IMR-90 (cell line): ENCODE measurements at regions not wholly inside any gene's neighbourhood (a gene's known extent, or its start where the extent isn't known, plus 50 kb on each side); places are given as distances from the start of the nearest gene placed in this dataset.

Experiments
- ATAC-seq: fragments of 200-7000 bp; cut with Tn5 transposase; 2 replicates; pipeline ENCODE4 v1.9.1; 2020; ENCODE audit warnings: low read depth, mild to moderate bottlenecking, moderate library complexity
- BruUV-seq: library from RNA; stranded (reverse); fragments of 400-500 nt; replicated peaks from 2 replicates; lab custom pipeline; 2021; lab: Mats Ljungman, UMichigan
- CTCF ChIA-PET: fragments of 300-600 bp; formaldehyde crosslinking; extraction: SDS; loops from one replicate; lab custom pipeline; 2021; ENCODE audit warnings: antibody characterized with exemption; lab: Yijun Ruan, JAX
- POLR2A ChIA-PET: fragments of 300-600 bp; sonication (Branson Sonifier 250); formaldehyde crosslinking; loops from one replicate; lab custom pipeline; 2022; ENCODE audit warnings: antibody characterized with exemption; ENCODE audit not compliant: unreplicated experiment; lab: Charles Lee
- DNase-seq: peaks from one replicate; pipeline ENCODE4 v3.0.0; 2013
- H2AFZ ChIP-seq: replicated peaks from 2 replicates; pipeline ENCODE3; 2013; ENCODE audit warnings: low read length, mild to moderate bottlenecking; ENCODE audit not compliant: poor library complexity
- H2AK5ac ChIP-seq: 2 replicates; pipeline ENCODE4 v1.6.1; 2013; ENCODE audit warnings: low read depth, low read length, inconsistent platforms
- H2AK9ac ChIP-seq: replicated peaks from 2 replicates; pipeline ENCODE3; 2013; ENCODE audit warnings: mild to moderate bottlenecking, low read depth, low read length, moderate library complexity; ENCODE audit not compliant: poor library complexity
- H2BK120ac ChIP-seq: 2 replicates; pipeline ENCODE4 v1.6.1; 2013; ENCODE audit warnings: low read depth, low read length, inconsistent platforms
- H2BK15ac ChIP-seq: 3 replicates; pipeline ENCODE4 v1.6.1; 2013; ENCODE audit warnings: low read depth, low read length, inconsistent platforms
- H2BK20ac ChIP-seq: 2 replicates; pipeline ENCODE4 v1.6.1; 2013; ENCODE audit warnings: low read depth, mild to moderate bottlenecking, inconsistent platforms, low read length, moderate library complexity
- H2BK5ac ChIP-seq: 2 replicates; pipeline ENCODE4 v1.6.1; 2013; ENCODE audit warnings: mild to moderate bottlenecking, low read depth, low read length, inconsistent platforms; ENCODE audit not compliant: poor library complexity, severe bottlenecking
- H3K14ac ChIP-seq: replicated peaks from 2 replicates; pipeline ENCODE4 v1.6.1; 2013; ENCODE audit warnings: low read depth, low read length, inconsistent platforms
- H3K18ac ChIP-seq: 2 replicates; pipeline ENCODE4 v1.6.1; 2013; ENCODE audit warnings: low read depth, low read length, control low read depth
- H3K23ac ChIP-seq: 2 replicates; pipeline ENCODE4 v1.6.1; 2013; ENCODE audit warnings: low read depth, low read length, inconsistent platforms
- H3K27ac ChIP-seq: 2 replicates; pipeline ENCODE4 v1.5.1; 2013; ENCODE audit warnings: mild to moderate bottlenecking, control low read depth, low read length; ENCODE audit not compliant: insufficient read depth
- H3K27me3 ChIP-seq: 2 replicates; pipeline ENCODE4 v1.6.1; 2013; ENCODE audit warnings: low read length; ENCODE audit not compliant: control insufficient read depth, insufficient read depth
- H3K36me3 ChIP-seq: 2 replicates; pipeline ENCODE4 v1.6.1; 2013; ENCODE audit warnings: low read length, mixed read lengths; ENCODE audit not compliant: control insufficient read depth, insufficient read depth
- H3K4ac ChIP-seq: 2 replicates; pipeline ENCODE4 v1.6.1; 2013; ENCODE audit warnings: low read depth, low read length, inconsistent platforms
- H3K4me1 ChIP-seq: 2 replicates; pipeline ENCODE4 v1.6.1; 2013; ENCODE audit warnings: low read length, mixed read lengths; ENCODE audit not compliant: control insufficient read depth, insufficient read depth
- H3K4me2 ChIP-seq: 2 replicates; pipeline ENCODE4 v1.6.1; 2013; ENCODE audit warnings: low read depth, mild to moderate bottlenecking, control low read depth, low read length, moderate library complexity
- H3K4me3 ChIP-seq: 2 replicates; pipeline ENCODE4 v1.5.1; 2013; ENCODE audit warnings: low read depth, mild to moderate bottlenecking, control low read depth, low read length, moderate library complexity; ENCODE audit not compliant: insufficient read depth
- H3K56ac ChIP-seq: 2 replicates; pipeline ENCODE4 v1.6.1; 2013; ENCODE audit warnings: low read length, inconsistent platforms; ENCODE audit not compliant: insufficient read depth; ENCODE audit errors: extremely low read depth
- H3K79me1 ChIP-seq, 2 experiments: 2 replicates each; pipeline ENCODE4 v1.6.1; 2013; ENCODE audit warnings: low read length in 2 of 2, inconsistent platforms in 1 of 2, low read depth in 1 of 2
- H3K9ac ChIP-seq: 2 replicates; pipeline ENCODE4 v1.6.1; 2013; ENCODE audit warnings: low read depth, low read length, control low read depth
- H3K9me1 ChIP-seq: 2 replicates; pipeline ENCODE4 v1.6.1; 2013; ENCODE audit warnings: low read length, inconsistent platforms; ENCODE audit not compliant: insufficient read depth
- H3K9me3 ChIP-seq: 2 replicates; pipeline ENCODE4 v1.6.1; 2013; ENCODE audit warnings: low read length; ENCODE audit not compliant: control insufficient read depth, insufficient read depth
- H4K20me1 ChIP-seq: 2 replicates; pipeline ENCODE4 v1.6.1; 2013; ENCODE audit warnings: low read length, inconsistent platforms; ENCODE audit not compliant: insufficient read depth
- H4K5ac ChIP-seq: 2 replicates; pipeline ENCODE4 v1.6.1; 2013; ENCODE audit warnings: mild to moderate bottlenecking, low read depth, low read length, control low read depth
- H4K8ac ChIP-seq, 2 experiments: 2 replicates each; pipeline ENCODE4 v1.6.1; 2013; ENCODE audit warnings: low read depth in 2 of 2, low read length in 2 of 2, control low read depth in 1 of 2, inconsistent platforms in 1 of 2
- H4K91ac ChIP-seq: 2 replicates; pipeline ENCODE4 v1.6.1; 2013; ENCODE audit warnings: low read depth, low read length, inconsistent platforms; ENCODE audit not compliant: insufficient read depth
- BHLHE40 ChIP-seq: fragments of 150-350 bp; IDR thresholded peaks from 2 replicates; pipeline ENCODE4 v1.6.1; 2016; ENCODE audit warnings: mild to moderate bottlenecking, low read depth, low read length
- CEBPB ChIP-seq: IDR thresholded peaks from 2 replicates; pipeline ENCODE4 v1.6.1; 2012; ENCODE audit warnings: low read depth, low read length, improper control_type of control experiment
- CHD1 ChIP-seq: IDR thresholded peaks from 2 replicates; pipeline ENCODE4 v1.6.1; 2012; ENCODE audit warnings: low read depth, low read length, improper control_type of control experiment
- ELK1 ChIP-seq: fragments of 150-350 bp; IDR thresholded peaks from 2 replicates; pipeline ENCODE4 v1.6.1; 2016; ENCODE audit warnings: low read depth, mild to moderate bottlenecking, low read length, moderate library complexity, borderline replicate concordance
- FOS ChIP-seq: fragments of 150-350 bp; IDR thresholded peaks from 2 replicates; pipeline ENCODE4 v1.6.1; 2016; ENCODE audit warnings: low read depth, low read length
- MAFK ChIP-seq: IDR thresholded peaks from 2 replicates; pipeline ENCODE4 v1.6.1; 2012; ENCODE audit warnings: low read depth, low read length, improper control_type of control experiment
- MAZ ChIP-seq: IDR thresholded peaks from 2 replicates; pipeline ENCODE4 v1.6.1; 2012; ENCODE audit warnings: low read depth, mild to moderate bottlenecking, low read length, improper control_type of control experiment, moderate library complexity, borderline replicate concordance
- MXI1 ChIP-seq: IDR thresholded peaks from 2 replicates; pipeline ENCODE4 v1.6.1; 2012; ENCODE audit warnings: low read depth, mild to moderate bottlenecking, low read length, moderate library complexity, borderline replicate concordance
- NFE2L2 ChIP-seq: fragments of 150-350 bp; IDR thresholded peaks from 2 replicates; pipeline ENCODE4 v1.6.1; 2016; ENCODE audit warnings: low read depth, mild to moderate bottlenecking, low read length
- POLR2A ChIP-seq: IDR thresholded peaks from 2 replicates; pipeline ENCODE4 v1.6.1; 2012; ENCODE audit warnings: mild to moderate bottlenecking, low read depth, low read length
- RAD21 ChIP-seq: IDR thresholded peaks from 2 replicates; pipeline ENCODE4 v1.6.1; 2012; ENCODE audit warnings: low read length, improper control_type of control experiment
- RCOR1 ChIP-seq: IDR thresholded peaks from 2 replicates; pipeline ENCODE4 v1.6.1; 2012; ENCODE audit warnings: mild to moderate bottlenecking, low read length, improper control_type of control experiment; ENCODE audit not compliant: insufficient replicate concordance
- RFX5 ChIP-seq: IDR thresholded peaks from 2 replicates; pipeline ENCODE4 v1.8.0; 2012; ENCODE audit warnings: low read depth, mild to moderate bottlenecking, low read length, moderate library complexity
- SMC3 ChIP-seq: fragments of 150-350 bp; IDR thresholded peaks from 2 replicates; pipeline ENCODE4 v1.6.1; 2016; ENCODE audit warnings: low read depth, mild to moderate bottlenecking, antibody characterized with exemption, low read length, moderate library complexity
- dilution Hi-C: fragments of 300-500 bp; cut with HindIII; formaldehyde crosslinking; loops from one replicate; pipeline ENCODE4 v1.14.3; 2018; ENCODE audit warnings: low sequenced_read_pairs; ENCODE audit not compliant: unreplicated experiment
- in situ Hi-C: fragments of 300-500 bp; cut with MboI; formaldehyde crosslinking; loops from 3 replicates; pipeline ENCODE4 v1.14.3; 2019; ENCODE audit warnings: low sequenced_read_pairs, inconsistent platforms, mixed read lengths
- intact Hi-C: fragments of 100-400 bp; cut with micrococcal nuclease; formaldehyde crosslinking; loops from 2 replicates; pipeline ENCODE4 v1.10.0; 2022
- TF ChIP-seq, protein P1 (sequence below): fragments of 150-350 bp; IDR thresholded peaks from 2 replicates; pipeline ENCODE4 v1.6.1; 2017; ENCODE audit warnings: mild to moderate bottlenecking, antibody characterized with exemption, low read length, low read depth
- TF ChIP-seq, protein P2 (sequence below): conservative IDR thresholded peaks from 2 replicates; pipeline ENCODE4 v1.5.1; 2012; ENCODE audit warnings: mild to moderate bottlenecking, low read depth, low read length, improper control_type of control experiment

- no peak overlapping the region for H3K4me2 ChIP-seq
- no peak overlapping the region for H3K56ac ChIP-seq
- H2AK9ac ChIP-seq = no peak overlapping the region
- no peaks in the 10 kb centered on the region for H3K36me3 ChIP-seq
- peaks cover 3% of the 10 kb centered on the region; the same call in 1 of the 2 replicates for H3K9me1 ChIP-seq
- ATAC-seq = no peak
- no peaks in the 10 kb centered on the region for H3K4me1 ChIP-seq
- DNase-seq = no peak
- H3K27ac ChIP-seq = no peak overlapping the region
- POLR2A ChIA-PET = no interaction called here
- no peak overlapping the region for H2BK20ac ChIP-seq
- H3K27me3 ChIP-seq = no peaks in the 10 kb centered on the region
- no peak overlapping the region for H2AFZ ChIP-seq
- no peak overlapping the region for H3K23ac ChIP-seq
- no peak overlapping the region for H4K91ac ChIP-seq
- H3K14ac ChIP-seq = no peak overlapping the region
- no peak overlapping the region for H4K5ac ChIP-seq
- H3K9ac ChIP-seq = no peak overlapping the region
- no peaks in the 10 kb centered on the region for H3K9me3 ChIP-seq
- no peak overlapping the region for H4K8ac ChIP-seq
- no peak overlapping the region for H2BK15ac ChIP-seq
- H3K79me1 ChIP-seq = no peaks in the 10 kb centered on the region
- H2BK120ac ChIP-seq = no peak overlapping the region
- no peak overlapping the region for H3K4me3 ChIP-seq
- in situ Hi-C loops (no loop called here), intact Hi-C loops (no loop called here), dilution Hi-C loops (no loop called here)
- BruUV-seq = no TSS peak
- TF ChIP-seq NFE2L2 = no peak
- TF ChIP-seq RAD21 = no peak
- no peak for TF ChIP-seq CHD1
- no peak for TF ChIP-seq FOS
- TF ChIP-seq POLR2A = no peak
- no peak for TF ChIP-seq BHLHE40
- TF ChIP-seq RCOR1 = no peak
- TF ChIP-seq SMC3 = no peak
- TF ChIP-seq ELK1 = no peak
- TF ChIP-seq, protein P1, sequence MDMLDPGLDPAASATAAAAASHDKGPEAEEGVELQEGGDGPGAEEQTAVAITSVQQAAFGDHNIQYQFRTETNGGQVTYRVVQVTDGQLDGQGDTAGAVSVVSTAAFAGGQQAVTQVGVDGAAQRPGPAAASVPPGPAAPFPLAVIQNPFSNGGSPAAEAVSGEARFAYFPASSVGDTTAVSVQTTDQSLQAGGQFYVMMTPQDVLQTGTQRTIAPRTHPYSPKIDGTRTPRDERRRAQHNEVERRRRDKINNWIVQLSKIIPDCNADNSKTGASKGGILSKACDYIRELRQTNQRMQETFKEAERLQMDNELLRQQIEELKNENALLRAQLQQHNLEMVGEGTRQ = no peak
- TF ChIP-seq RFX5 = no peak
- TF ChIP-seq MAZ = no peak
- TF ChIP-seq CEBPB = no peak
- no peak for TF ChIP-seq MAFK
- TF ChIP-seq, protein P2, sequence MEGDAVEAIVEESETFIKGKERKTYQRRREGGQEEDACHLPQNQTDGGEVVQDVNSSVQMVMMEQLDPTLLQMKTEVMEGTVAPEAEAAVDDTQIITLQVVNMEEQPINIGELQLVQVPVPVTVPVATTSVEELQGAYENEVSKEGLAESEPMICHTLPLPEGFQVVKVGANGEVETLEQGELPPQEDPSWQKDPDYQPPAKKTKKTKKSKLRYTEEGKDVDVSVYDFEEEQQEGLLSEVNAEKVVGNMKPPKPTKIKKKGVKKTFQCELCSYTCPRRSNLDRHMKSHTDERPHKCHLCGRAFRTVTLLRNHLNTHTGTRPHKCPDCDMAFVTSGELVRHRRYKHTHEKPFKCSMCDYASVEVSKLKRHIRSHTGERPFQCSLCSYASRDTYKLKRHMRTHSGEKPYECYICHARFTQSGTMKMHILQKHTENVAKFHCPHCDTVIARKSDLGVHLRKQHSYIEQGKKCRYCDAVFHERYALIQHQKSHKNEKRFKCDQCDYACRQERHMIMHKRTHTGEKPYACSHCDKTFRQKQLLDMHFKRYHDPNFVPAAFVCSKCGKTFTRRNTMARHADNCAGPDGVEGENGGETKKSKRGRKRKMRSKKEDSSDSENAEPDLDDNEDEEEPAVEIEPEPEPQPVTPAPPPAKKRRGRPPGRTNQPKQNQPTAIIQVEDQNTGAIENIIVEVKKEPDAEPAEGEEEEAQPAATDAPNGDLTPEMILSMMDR = no peak
- TF ChIP-seq MXI1 = no peak
- no peak overlapping the region for H2AK5ac ChIP-seq
- no peak overlapping the region for H3K18ac ChIP-seq
- CTCF ChIA-PET = interaction anchor here (0.7 kb wide), 1 partner anchor 1921 kb away, joined by 3 read pairs; no protein-coding TSS in a partner anchor
- H4K20me1 ChIP-seq = no peaks in the 10 kb centered on the region
- H3K4ac ChIP-seq = no peak overlapping the region
- no peak overlapping the region for H2BK5ac ChIP-seq
Measured at GRCh38 chr6:147005499-147005898, 198.7 kb upstream of the STXBP5 start.
